GM21367 (cell line): ENCODE measurements at regions not wholly inside any gene's neighbourhood (a gene's known extent, or its start where the extent isn't known, plus 50 kb on each side); places are given as distances from the start of the nearest gene placed in this dataset.
"Not testable (repeated sequence)": the region's sequence is repeated elsewhere in the genome, so short reads cannot be mapped to it uniquely, and the experiment has no call there.

ENCODE experiments used
- ATAC-seq: cut with Tn5 transposase; IDR thresholded peaks from one replicate; pipeline ENCODE4 v1.9.1; 2021; ENCODE audit not compliant: unreplicated experiment

- ATAC-seq, result no peak
Observed at GRCh38 chr3:187544326-187544725, 125.9 kb downstream of the SST start.

- no peak for ATAC-seq
Observed at GRCh38 chr3:187540847-187541246, 129.3 kb downstream of the SST start.

GRCh38 chr3:187536185-187536584 lies 134.0 kb downstream of the SST start:
- ATAC-seq, result no peak

- no peak for ATAC-seq
Observed at GRCh38 chr3:187533797-187534196, 136.4 kb downstream of the SST start.

GRCh38 chr3:187531831-187532230 lies 138.4 kb downstream of the SST start:
- ATAC-seq, result no peak

GRCh38 chr3:187522890-187523289 lies 147.3 kb downstream of the SST start:
- no peak for ATAC-seq

GRCh38 chr3:187522293-187522692 lies 147.9 kb downstream of the SST start:
- no peak for ATAC-seq

- ATAC-seq, result no peak
Observed at GRCh38 chr3:187521546-187521945, 148.6 kb downstream of the SST start.

- ATAC-seq, result no peak
Observed at GRCh38 chr3:187520027-187520945, 149.9 kb downstream of the SST start.

- no peak for ATAC-seq
Observed at GRCh38 chr3:187519428-187519890, 150.7 kb downstream of the SST start.

- ATAC-seq, result no peak
Observed at GRCh38 chr3:187518616-187519015, 150.4 kb downstream of the RTP4 start.

GRCh38 chr3:187518207-187518606 lies 150.0 kb downstream of the RTP4 start:
- ATAC-seq, result no peak

GRCh38 chr3:187516446-187517185 lies 148.4 kb downstream of the RTP4 start:
- ATAC-seq, result no peak

GRCh38 chr3:187507905-187508304 lies 139.7 kb downstream of the RTP4 start:
- ATAC-seq, result no peak

- ATAC-seq, result no peak
Observed at GRCh38 chr3:187507266-187507665, 139.1 kb downstream of the RTP4 start.

- no peak for ATAC-seq
Observed at GRCh38 chr3:187504435-187504834, 136.2 kb downstream of the RTP4 start.

- no peak for ATAC-seq
Observed at GRCh38 chr3:187498211-187498724, 130.1 kb downstream of the RTP4 start.

- no peak for ATAC-seq
Observed at GRCh38 chr3:187497052-187497451, 128.9 kb downstream of the RTP4 start.

- not testable (repeated sequence) for ATAC-seq
Observed at GRCh38 chr3:187494056-187494455, 125.9 kb downstream of the RTP4 start.

- no peak for ATAC-seq
Observed at GRCh38 chr3:187491371-187491770, 123.2 kb downstream of the RTP4 start.

GRCh38 chr3:187490366-187490765 lies 122.2 kb downstream of the RTP4 start:
- ATAC-seq, result no peak
